Midbrain (tissue), 1 donor: ENCODE measurements at regions not wholly inside any gene's neighbourhood (a gene's known extent, or its start where the extent isn't known, plus 50 kb on each side); places are given as distances from the start of the nearest gene placed in this dataset.
A peak's percentile ranks its signal among the peaks of the same experiment; 100 is the strongest.

ENCODE experiments used
- DNase-seq: peaks from one replicate; lab custom pipeline; 2025; lab: John Stamatoyannopoulos, UW

- DNase-seq: no peak
Measured at GRCh38 chr2:196279541-196279940, 108.2 kb upstream of the STK17B start.

- no peak for DNase-seq
Measured at GRCh38 chr2:196284144-196284844, 112.9 kb upstream of the STK17B start.

DNA sequence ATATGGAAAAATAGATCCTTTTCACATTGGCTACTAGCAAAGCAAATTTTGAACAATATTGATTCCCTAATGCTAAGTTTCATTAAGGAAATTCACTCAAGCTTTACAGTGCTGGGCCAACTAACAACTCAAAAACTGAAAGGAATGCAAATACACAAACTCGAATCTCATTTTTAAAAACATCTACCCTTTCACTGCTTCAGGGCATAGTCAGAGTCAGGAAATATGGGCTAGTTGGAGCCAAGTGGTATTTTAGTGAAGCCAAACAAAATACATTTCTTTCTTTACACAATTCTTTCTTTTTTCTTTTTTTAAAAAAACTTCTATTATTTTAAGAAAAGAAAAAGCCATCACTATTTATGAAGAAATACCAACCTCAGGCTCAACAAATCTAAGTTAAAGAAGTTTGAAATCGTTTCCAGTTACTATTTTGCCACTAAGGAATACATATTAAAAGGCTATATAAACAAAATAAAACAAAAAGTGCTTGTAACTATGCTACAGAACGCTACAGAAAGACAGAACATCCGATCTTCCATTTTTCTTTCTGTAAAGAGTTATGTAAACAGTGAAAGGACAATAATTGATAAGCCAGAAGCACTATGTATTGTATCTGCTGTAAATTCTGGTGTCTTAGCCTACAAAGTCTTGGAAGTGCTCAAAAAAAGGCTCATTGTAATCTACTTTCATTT, 113.6 kb upstream of the STK17B start:
- DNase-seq: no peak

DNA sequence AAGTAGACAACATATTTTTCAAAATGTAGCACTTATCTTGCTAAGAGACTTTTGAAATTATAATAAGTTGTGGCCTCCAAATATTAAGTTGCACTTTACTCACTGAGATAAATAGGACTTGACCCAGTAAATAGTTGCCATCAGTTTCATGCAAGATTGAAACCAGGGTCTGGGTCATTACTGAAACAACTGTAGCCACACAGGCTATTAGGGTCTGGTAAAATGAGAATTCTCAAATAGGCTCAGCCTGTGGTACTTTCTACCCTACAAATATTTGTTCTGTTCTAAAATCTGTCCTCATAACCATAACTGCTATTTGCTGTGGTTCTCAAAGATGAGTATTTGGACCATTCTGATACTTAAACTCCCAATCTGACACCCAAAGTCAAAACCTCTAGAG, 115.4 kb upstream of the STK17B start:
- no peak for DNase-seq

DNA sequence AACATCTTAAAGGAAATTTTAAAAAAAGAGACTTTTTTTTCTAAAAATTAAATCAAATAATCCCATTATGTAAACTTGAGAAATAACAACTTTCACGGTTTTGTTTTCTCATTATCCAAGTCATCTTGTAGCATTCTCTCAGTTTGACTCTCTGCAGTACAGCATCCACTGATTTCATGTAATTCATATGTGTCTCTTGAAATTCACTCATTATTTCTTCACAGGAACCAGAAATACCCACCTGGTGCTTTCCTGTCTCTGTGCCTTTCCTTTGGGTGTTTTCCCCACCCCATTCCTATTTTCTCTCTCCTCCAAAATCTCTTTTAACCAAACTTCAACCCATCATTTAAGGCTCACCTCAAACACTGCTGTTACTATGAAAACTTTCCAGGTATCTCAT, 116.1 kb upstream of the STK17B start:
- DNase-seq: no peak

GRCh38 chr2:196288006-196288538, 116.7 kb upstream of the STK17B start:
- no peak for DNase-seq

DNA sequence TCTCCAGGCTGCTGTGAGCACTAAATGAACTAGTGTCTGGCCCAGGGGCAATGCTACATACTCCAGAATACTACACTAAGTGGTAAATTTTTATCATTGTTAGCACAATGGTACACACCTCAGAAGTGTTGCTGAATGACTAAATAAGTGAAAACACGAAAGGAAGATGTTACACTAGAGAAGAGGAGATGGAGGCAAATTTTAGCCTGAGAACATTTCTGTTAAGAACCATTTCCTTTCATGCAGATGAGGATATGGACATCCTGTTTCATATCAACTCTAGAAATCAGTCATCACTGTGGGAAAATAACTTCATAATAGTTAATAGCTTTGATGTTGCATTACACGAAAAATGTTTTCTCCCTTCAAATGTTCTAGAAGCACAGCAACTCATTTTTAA, 117.6 kb upstream of the STK17B start:
- no peak for DNase-seq

- DNase-seq: no peak
Measured at GRCh38 chr2:196290136-196290535, 118.8 kb upstream of the STK17B start.

- DNase-seq: no peak
Measured at GRCh38 chr2:196290569-196290968, 119.2 kb upstream of the STK17B start.

DNA sequence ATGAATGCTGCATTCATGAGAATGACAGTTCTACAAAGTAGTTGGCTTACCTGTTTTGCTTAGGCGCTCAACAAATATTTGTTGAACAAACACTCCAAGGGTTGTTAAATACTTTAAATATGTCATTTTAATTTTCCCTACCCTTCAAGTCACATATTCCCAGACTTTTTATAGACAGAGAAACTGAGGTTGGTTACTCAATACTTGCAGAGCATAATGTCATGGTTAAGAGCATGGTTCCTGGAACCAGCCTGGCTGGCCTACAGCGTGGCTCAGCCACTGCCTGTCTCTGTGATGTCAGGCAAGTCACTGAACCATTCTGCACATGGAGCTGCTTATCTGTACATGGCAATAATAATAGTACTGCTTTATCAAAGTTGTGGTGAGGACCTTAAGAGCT, 120.0 kb upstream of the STK17B start:
- DNase-seq: no peak

DNA sequence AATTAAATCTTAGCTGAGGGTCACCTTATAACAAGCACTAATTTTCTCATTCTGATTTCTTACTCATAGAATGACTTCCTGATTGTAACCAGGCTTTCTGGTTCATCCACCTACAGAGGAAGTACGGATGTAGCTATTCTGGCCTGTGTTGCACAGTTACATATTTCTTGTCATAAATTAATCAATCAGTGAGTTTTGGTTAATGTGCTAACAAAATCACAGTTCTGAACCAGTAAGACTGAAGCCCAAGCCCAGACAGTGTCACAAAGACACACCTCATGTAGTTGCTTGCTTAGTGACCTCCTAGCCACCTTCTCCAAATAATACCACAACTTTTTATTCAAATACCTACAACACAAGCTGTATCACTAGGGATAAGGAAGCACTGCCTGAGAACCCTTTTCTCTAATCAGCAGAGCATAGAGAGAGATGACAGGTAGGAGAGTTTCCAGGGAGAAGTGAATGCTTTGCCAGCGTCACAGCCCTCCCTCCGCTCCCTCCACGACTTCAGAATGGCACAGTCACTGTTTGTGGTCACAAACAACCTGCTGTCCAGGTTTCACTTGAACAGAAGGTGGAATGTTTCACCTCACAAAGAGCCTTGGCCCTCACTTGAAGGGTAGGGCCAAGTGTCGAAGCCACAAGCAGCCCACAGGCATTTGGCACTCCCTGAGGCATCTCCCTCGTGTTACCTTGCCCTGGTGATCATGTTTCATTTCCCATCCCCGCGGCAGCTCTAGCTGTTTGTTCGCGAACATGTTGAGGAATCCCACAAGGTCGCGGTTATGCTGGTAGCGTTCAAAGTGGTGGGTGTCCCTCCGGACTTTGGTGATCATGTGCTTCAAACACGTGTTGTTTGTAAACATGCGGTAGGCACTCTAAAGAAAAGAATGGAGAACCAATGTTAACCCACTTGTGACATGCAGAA, 120.8 kb upstream of the STK17B start:
- no peak for DNase-seq

GRCh38 chr2:196293751-196294515, 122.6 kb upstream of the STK17B start:
- no peak for DNase-seq

DNA sequence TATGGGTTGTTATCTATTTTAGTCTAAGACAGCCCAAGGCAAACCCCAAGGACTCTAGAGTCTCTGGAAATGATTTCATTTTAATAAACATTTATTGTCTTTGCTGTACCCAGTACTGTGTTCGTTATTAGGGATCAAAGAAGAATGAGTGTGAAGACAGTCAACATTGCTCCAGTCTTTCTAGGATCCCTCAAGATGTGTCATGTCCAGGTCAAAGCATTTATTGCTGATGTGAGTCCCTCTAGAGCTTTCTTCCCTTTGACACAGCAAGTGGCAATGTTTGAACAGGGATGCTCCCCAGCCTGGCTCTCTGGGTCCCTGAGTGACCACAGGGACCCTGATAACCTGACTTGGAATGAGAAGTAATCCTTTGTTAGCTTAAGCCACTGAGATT, 123.1 kb upstream of the STK17B start:
- no peak for DNase-seq

- no peak for DNase-seq
Measured at GRCh38 chr2:196295005-196295404, 123.6 kb upstream of the STK17B start.

GRCh38 chr2:196298106-196298723, 126.8 kb upstream of the STK17B start:
- peak; percentile 46 for DNase-seq

DNA sequence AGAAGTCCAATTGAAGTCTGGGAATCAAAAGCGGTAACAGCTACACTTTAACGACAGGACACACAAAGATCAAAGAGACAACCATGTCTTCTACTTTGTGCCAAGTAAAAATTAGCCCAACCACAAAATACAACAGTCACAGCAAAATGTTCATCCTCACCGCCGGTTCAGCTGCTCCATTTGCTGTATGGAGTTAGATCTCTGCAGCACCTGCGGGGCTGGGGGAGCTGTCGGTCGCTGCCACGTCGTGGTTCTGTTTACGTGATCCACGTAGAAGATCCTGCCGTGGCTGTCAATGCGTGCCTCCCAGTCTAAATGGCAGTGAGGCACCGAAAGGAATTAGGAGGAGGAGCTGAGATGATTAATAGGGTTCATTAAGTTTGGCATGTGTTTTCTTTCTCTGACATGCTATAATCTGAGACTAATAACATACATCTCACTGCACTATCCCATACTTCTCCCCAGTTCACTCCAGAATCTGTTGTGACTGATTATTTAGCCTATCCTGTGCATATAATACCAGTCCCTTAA, 136.5 kb upstream of the STK17B start:
- no peak for DNase-seq

DNA sequence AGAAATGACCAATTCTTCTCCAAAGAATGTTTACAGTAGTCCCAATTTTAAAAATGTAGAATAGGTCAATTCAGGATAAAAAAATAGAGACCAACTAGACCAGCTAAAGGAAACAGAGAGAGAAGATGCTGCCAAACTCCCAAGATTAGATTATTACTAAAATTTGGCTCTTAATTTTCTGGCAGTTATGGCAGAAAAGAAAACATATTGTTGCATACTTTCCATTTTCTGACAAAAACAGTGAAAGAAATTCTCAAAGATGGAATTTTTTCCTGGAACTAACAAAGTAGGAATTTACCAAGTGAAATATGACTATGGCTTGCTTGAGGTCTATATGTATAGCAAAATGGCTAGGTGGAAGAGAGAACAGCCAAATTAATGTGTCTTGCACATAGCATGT, 138.3 kb upstream of the STK17B start:
- no peak for DNase-seq

- DNase-seq: no peak
Measured at GRCh38 chr2:196314157-196314556, 142.8 kb upstream of the STK17B start.

- DNase-seq: no peak
Measured at GRCh38 chr2:196314780-196315179, 143.4 kb upstream of the STK17B start.

GRCh38 chr2:196315388-196316049, 144.1 kb upstream of the STK17B start:
- DNase-seq: no peak
